GM18873 (cell line): ENCODE measurements at regions not wholly inside any gene's neighbourhood (a gene's known extent, or its start where the extent isn't known, plus 50 kb on each side); places are given as distances from the start of the nearest gene placed in this dataset.

Source experiments
- ATAC-seq: cut with Tn5 transposase; IDR thresholded peaks from one replicate; pipeline ENCODE4 v1.9.1; 2021; ENCODE audit warnings: mild to moderate bottlenecking, moderate library complexity, moderate number of reproducible peaks; ENCODE audit not compliant: unreplicated experiment, low FRiP score

GRCh38 chr13:22253107-22253506 is 582.2 kb downstream of the FGF9 start:
- no peak for ATAC-seq

- ATAC-seq, result no peak
Measured at GRCh38 chr13:22256111-22256639, 585.3 kb downstream of the FGF9 start.

GRCh38 chr13:22262001-22262885 is 591.4 kb downstream of the FGF9 start:
- ATAC-seq, result no peak

GRCh38 chr13:22263185-22263584 is 592.3 kb downstream of the FGF9 start:
- ATAC-seq, result no peak

- no peak for ATAC-seq
Measured at GRCh38 chr13:22265563-22265962, 594.7 kb downstream of the FGF9 start.

GRCh38 chr13:22270881-22271280 is 600.0 kb downstream of the FGF9 start:
- ATAC-seq, result no peak

GRCh38 chr13:22271903-22272302 is 601.0 kb downstream of the FGF9 start:
- ATAC-seq, result no peak

- ATAC-seq, result no peak
Measured at GRCh38 chr13:22275393-22275792, 604.5 kb downstream of the FGF9 start.

- no peak for ATAC-seq
Measured at GRCh38 chr13:22276616-22277015, 605.7 kb downstream of the FGF9 start.

- peak; percentile 64 for ATAC-seq
Measured at GRCh38 chr13:22278336-22278929, 607.6 kb downstream of the FGF9 start.

- ATAC-seq, result no peak
Measured at GRCh38 chr13:22285867-22286266, 615.0 kb downstream of the FGF9 start.

- no peak for ATAC-seq
Measured at GRCh38 chr13:22286338-22286737, 615.5 kb downstream of the FGF9 start.

- no peak for ATAC-seq
Measured at GRCh38 chr13:22287343-22287920, 616.6 kb downstream of the FGF9 start.

GRCh38 chr13:22288496-22288895 is 617.6 kb downstream of the FGF9 start:
- no peak for ATAC-seq

- no peak for ATAC-seq
Measured at GRCh38 chr13:22289711-22290110, 618.8 kb downstream of the FGF9 start.

GRCh38 chr13:22298530-22298929 is 627.7 kb downstream of the FGF9 start:
- no peak for ATAC-seq

- no peak for ATAC-seq
Measured at GRCh38 chr13:22311734-22312404, 641.0 kb downstream of the FGF9 start.

GRCh38 chr13:22312405-22312803 is 641.5 kb downstream of the FGF9 start:
- ATAC-seq, result no peak

- no peak for ATAC-seq
Measured at GRCh38 chr13:22316494-22317025, 645.7 kb downstream of the FGF9 start.

GRCh38 chr13:22320991-22321390 is 650.1 kb downstream of the FGF9 start:
- ATAC-seq, result no peak

GRCh38 chr13:22325761-22326160 is 654.9 kb downstream of the FGF9 start:
- no peak for ATAC-seq
